Middle frontal gyrus (tissue), 1 donor: ENCODE measurements at regions not wholly inside any gene's neighbourhood (a gene's known extent, or its start where the extent isn't known, plus 50 kb on each side); places are given as distances from the start of the nearest gene placed in this dataset.
"Not testable (repeated sequence)": the region's sequence is repeated elsewhere in the genome, so short reads cannot be mapped to it uniquely, and the experiment has no call there.

Source experiments
- DNase-seq: peaks from one replicate; pipeline ENCODE4 v3.0.0-alpha.2; 2015; ENCODE audit warnings: low spot score; ENCODE audit errors: extremely low spot score

DNA sequence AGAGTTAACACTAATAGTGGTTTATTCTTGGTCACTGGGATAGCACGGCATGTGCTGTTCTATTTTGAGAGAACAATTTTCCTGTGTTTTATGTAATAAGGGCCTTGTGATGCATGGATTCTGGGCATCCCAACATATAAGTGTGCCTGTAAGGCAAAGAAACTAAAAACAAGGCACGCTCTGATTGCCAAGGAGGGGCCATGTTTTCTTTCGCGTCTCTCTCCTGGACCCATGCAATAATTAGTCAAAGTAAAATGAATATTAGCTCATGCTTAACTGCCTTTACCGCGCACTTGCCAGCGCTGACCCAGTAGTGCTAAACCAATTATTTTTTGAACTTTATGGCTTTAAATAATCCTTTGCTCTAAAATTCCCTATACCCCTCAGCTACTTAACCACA lies 140.9 kb downstream of the PSAT1 start:
- no peak for DNase-seq

GRCh38 chr9:78438211-78438610 lies 141.3 kb downstream of the PSAT1 start:
- no peak for DNase-seq

GRCh38 chr9:78438780-78439179 lies 141.9 kb downstream of the PSAT1 start:
- DNase-seq, result no peak

GRCh38 chr9:78439190-78439865 lies 142.4 kb downstream of the PSAT1 start:
- peak; percentile 91 for DNase-seq

GRCh38 chr9:78439866-78440830 lies 143.2 kb downstream of the PSAT1 start:
- no peak for DNase-seq

DNA sequence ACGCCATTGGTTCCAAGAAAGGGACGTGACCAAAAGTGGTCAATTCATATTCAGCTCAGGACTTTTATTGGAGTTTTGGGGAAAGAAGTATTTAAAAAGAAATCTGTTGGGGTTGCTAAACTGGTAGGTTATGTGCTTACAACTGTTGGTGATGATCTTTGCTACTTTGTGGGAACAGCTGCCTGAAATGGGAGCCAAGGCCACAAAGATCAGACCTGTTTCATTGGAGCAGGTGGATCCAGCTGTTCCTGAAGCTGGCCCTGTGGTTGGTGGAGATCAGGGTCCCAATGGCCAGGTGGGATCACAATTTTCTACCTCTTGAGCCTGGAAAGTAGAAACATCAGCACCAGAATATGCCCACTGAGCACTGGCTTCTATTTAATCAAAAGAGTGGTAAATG lies 144.5 kb downstream of the PSAT1 start:
- no peak for DNase-seq

GRCh38 chr9:78441822-78442431 lies 145.0 kb downstream of the PSAT1 start:
- no peak for DNase-seq

- not testable (repeated sequence) for DNase-seq
Observed at GRCh38 chr9:78442577-78442976, 145.7 kb downstream of the PSAT1 start.

GRCh38 chr9:78443946-78444345 lies 147.0 kb downstream of the PSAT1 start:
- no peak for DNase-seq

GRCh38 chr9:78448960-78449673 lies 152.2 kb downstream of the PSAT1 start:
- DNase-seq, result no peak

DNA sequence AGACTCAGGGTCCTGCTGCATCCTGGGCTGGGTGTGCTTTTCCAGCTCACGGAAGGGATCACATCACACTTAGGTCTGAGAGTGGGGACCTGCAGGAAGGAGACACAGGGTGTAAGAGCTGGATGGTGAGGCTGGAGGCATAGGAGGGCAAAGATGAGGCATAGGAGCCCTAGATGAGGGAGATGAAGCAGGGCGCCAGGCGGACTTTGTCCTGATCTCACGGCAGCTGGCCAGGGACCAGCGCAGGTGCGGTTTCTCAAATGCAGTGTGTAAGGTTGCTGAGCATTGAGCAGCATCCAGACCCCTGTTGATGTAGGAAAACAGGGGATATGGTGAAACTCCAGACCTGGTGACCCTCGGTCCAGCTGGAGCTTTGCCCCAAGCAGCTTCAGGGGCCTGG lies 156.5 kb downstream of the PSAT1 start:
- DNase-seq, result no peak

GRCh38 chr9:78462611-78463010 lies 165.7 kb downstream of the PSAT1 start:
- DNase-seq, result no peak

GRCh38 chr9:78463750-78464149 lies 166.8 kb downstream of the PSAT1 start:
- no peak for DNase-seq

DNA sequence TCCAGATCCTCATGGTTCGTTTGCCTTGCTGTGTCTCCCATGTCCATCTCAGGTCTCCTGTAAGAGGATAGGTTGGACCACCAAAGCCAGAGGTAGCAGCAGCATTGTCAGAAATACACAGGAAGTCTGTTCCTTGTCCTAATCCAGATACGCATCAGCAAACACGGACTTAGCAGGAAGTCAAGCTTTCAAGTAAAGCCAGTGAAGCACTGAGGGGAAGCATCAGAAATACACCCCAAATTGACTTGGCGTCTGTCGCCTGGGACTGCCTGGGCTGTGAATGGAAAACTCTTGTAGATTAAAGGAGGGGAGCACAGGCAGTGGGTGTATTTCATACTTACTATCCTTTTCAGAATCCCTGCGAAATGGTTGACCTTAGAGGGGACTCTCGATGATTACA lies 171.3 kb downstream of the PSAT1 start:
- no peak for DNase-seq

DNA sequence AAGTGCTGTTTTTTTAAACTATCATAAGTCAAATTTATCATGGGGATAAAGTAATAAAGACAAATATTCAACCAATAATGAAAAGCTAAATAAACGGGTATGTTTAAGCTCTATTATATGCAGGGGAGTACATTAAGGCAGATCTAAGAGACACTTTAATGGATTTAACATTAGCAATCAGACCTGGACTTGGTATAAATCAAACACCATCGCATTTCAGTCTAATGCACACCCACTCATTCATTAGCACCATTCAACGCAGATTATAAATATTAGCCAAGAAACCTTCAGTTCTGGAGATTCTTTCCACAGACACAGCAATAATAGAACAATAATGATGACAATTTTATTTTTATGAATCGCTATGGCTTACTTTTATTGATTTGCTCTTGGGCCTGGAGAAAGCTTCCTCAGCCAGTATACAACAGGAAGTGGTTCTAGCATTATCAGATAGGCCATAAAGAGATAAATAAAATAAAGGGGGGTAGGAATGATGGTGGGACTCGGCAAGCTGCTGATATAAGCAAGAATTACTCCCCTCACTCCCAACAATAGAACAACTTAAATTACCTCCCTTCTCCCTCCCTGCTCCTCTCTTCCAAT lies 172.2 kb downstream of the PSAT1 start:
- no peak for DNase-seq

GRCh38 chr9:78470216-78470615 lies 173.3 kb downstream of the PSAT1 start:
- DNase-seq, result no peak

- DNase-seq, result no peak
Observed at GRCh38 chr9:78470741-78471140, 173.8 kb downstream of the PSAT1 start.

GRCh38 chr9:78472111-78472510 lies 175.2 kb downstream of the PSAT1 start:
- DNase-seq, result no peak

- DNase-seq, result no peak
Observed at GRCh38 chr9:78479441-78479840, 182.5 kb downstream of the PSAT1 start.

DNA sequence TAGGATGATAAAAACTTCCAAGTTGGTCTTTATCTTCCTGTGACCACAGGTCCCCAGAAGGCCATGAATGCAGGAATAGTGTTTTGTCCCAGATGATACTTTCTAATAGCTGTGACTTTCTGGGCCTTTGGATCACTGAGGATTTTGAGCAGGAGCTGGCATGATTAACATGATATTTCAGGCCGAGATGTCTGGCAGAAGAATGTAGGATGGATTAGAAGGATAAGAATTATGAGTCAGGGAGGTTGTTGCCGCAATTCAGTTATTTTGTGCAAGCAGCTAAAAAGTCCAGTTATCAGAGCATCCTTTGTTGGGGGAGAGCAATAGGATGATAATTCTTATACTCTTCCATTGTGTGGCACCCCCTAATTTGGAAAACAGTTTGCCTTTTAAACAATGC lies 189.7 kb downstream of the PSAT1 start:
- no peak for DNase-seq

DNA sequence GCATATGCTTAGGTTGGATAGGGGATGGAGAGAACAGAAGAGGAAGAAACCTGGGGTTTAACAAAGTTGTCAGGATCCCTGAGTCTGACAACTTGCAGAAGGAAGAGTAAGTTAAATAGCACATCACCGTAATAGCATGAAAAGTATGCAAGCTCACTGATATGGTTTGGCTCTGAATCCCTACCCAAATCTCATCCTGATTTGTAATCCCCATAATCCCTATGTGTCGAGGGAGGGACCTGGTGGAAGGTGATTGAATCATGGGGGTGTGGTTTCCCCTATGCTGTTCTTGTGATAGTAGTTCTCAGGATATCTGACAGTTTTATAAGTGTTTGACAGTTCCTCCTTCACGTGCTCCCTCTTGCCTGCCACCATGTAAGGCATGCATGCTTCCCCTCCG lies 193.3 kb downstream of the PSAT1 start:
- DNase-seq, result no peak
